HepG2 (cell line): ENCODE measurements at regions not wholly inside any gene's neighbourhood (a gene's known extent, or its start where the extent isn't known, plus 50 kb on each side); places are given as distances from the start of the nearest gene placed in this dataset.

Source experiments
- ATAC-seq: fragments of 200-7000 bp; cut with Tn5 transposase; 3 replicates; pipeline ENCODE4 v1.9.1; 2020; ENCODE audit warnings: mild to moderate bottlenecking, moderate library complexity
- BruUV-seq: library from RNA; stranded (reverse); fragments of 400-500 nt; replicated peaks from 2 replicates; lab custom pipeline; 2021; lab: Mats Ljungman, UMichigan
- CTCF ChIA-PET: fragments of 300-600 bp; formaldehyde crosslinking; extraction: SDS; loops from one replicate; lab custom pipeline; 2021; ENCODE audit warnings: low total read pairs, inconsistent platforms, low intra/inter-chr PET ratio; lab: Yijun Ruan, JAX
- POLR2A ChIA-PET: fragments of 350-600 bp; sonication (Branson Sonifier 250); formaldehyde crosslinking; loops from one replicate; lab custom pipeline; 2020; ENCODE audit warnings: antibody characterized with exemption, inconsistent platforms; lab: Yijun Ruan, JAX
- DNase-seq: peaks from one replicate; pipeline ENCODE4 v3.0.0-alpha.2; 2015; ENCODE audit warnings: low spot score
- FAIRE-seq: peaks from 3 replicates; lab custom pipeline; 2011; peaks lifted over from hg19 to GRCh38; lab: Jason Lieb, UNC
- H2AFZ ChIP-seq: one replicate; pipeline ENCODE4 v1.6.1; 2011; ENCODE audit warnings: low read length, inconsistent platforms
- H3K27ac ChIP-seq: fragments of 300-600 bp; 3 replicates; pipeline ENCODE4 v1.8.0; 2011; ENCODE audit warnings: mixed run types, mild to moderate bottlenecking, mixed read lengths, low read length, inconsistent platforms; ENCODE audit not compliant: insufficient read depth; ENCODE audit errors: extremely low read length
- H3K27me3 ChIP-seq, 2 experiments: fragments of 200-600 bp in 1 of 2; 2 replicates in 1 of 2; 3 replicates in 1 of 2; pipeline versions ENCODE4 v1.6.0 to v1.8.0; 2011; ENCODE audit warnings: low read length in 2 of 2, mild to moderate bottlenecking in 2 of 2, moderate library complexity in 2 of 2, inconsistent platforms in 1 of 2; ENCODE audit not compliant: insufficient read depth in 2 of 2, control insufficient read depth in 1 of 2
- H3K36me3 ChIP-seq, 2 experiments: fragments of 200-600 bp in 1 of 2; replicated peaks in 1 of 2; 2 replicates in 1 of 2; 3 replicates in 1 of 2; pipeline versions ENCODE4 v1.5.1 to v1.8.0; 2011; ENCODE audit warnings: low read length in 2 of 2, inconsistent platforms in 1 of 2; ENCODE audit not compliant: insufficient read depth in 2 of 2, control insufficient read depth in 1 of 2
- H3K4me1 ChIP-seq: 2 replicates; pipeline ENCODE4 v1.5.1; 2012; ENCODE audit warnings: low read length, inconsistent platforms; ENCODE audit not compliant: insufficient read depth
- H3K4me2 ChIP-seq: 2 replicates; pipeline ENCODE4 v1.6.0; 2011; ENCODE audit warnings: low read depth, low read length, inconsistent platforms
- H3K4me3 ChIP-seq, 3 experiments: fragments of 200-600 bp in 1 of 3; sonication (generic), shearing (Covaris generic) in 1 of 3; replicated peaks in 1 of 3; 2 replicates each; pipeline ENCODE4 v1.5.1; 2011 to 2016; ENCODE audit warnings: low read length in 3 of 3, inconsistent platforms in 2 of 3, low read depth in 2 of 3, mild to moderate bottlenecking in 2 of 3, control low read depth in 1 of 3, mixed read lengths in 1 of 3; ENCODE audit not compliant: insufficient read depth in 1 of 3
- H3K79me2 ChIP-seq: one replicate; pipeline ENCODE4 v1.6.1; 2011; ENCODE audit warnings: low read length, inconsistent platforms; ENCODE audit not compliant: insufficient read depth
- H3K9ac ChIP-seq: 2 replicates; pipeline ENCODE4 v1.6.0; 2011; ENCODE audit warnings: mild to moderate bottlenecking, low read depth, low read length, inconsistent platforms; ENCODE audit not compliant: insufficient read depth
- H3K9me3 ChIP-seq: 2 replicates; pipeline ENCODE4 v1.5.1; 2012; ENCODE audit warnings: mild to moderate bottlenecking, low read length
- H4K20me1 ChIP-seq: 2 replicates; pipeline ENCODE4 v1.6.0; 2011; ENCODE audit warnings: inconsistent platforms, mild to moderate bottlenecking, low read length, moderate library complexity; ENCODE audit not compliant: insufficient read depth
- CHD2 ChIP-seq: IDR thresholded peaks from 2 replicates; pipeline ENCODE4 v1.6.1; 2011; ENCODE audit warnings: low read depth, low read length, improper control_type of control experiment
- NFIC ChIP-seq: IDR thresholded peaks from 2 replicates; pipeline ENCODE4 v1.6.1; 2012; ENCODE audit warnings: mild to moderate bottlenecking, low read length, inconsistent platforms
- PPARG ChIP-seq: conservative IDR thresholded peaks from 2 replicates; pipeline ENCODE4 v1.6.1; 2016; ENCODE audit warnings: missing biosample characterization, missing genetic modification reagents
- ZNF3 ChIP-seq: IDR thresholded peaks from 2 replicates; pipeline ENCODE4 v1.7.0; 2017; ENCODE audit warnings: inconsistent platforms
- ZNF543 ChIP-seq: sonication (generic); formaldehyde crosslinking; IDR thresholded peaks from 2 replicates; pipeline ENCODE4 v1.4.0; 2020; ENCODE audit warnings: mild to moderate bottlenecking, missing genetic modification reagents
- WGBS: methylation state at CpG from one replicate; pipeline ENCODE4 v1.1.6; 2017; ENCODE audit warnings: low lambda C conversion rate; 5-methylcytosine and 5-hydroxymethylcytosine counted together
- in situ Hi-C: cut with HindIII; loops from 2 replicates; pipeline ENCODE4 v1.10.0; 2017; ENCODE audit warnings: low pct_unique_long_range_greater_than_20kb; ENCODE audit not compliant: extremely low pct_ligation_motif_present
- intact Hi-C: fragments of 100-400 bp; cut with micrococcal nuclease; formaldehyde crosslinking; loops from one replicate; pipeline ENCODE4 v1.10.0; 2022; ENCODE audit not compliant: unreplicated experiment
- TF ChIP-seq, protein P1 (sequence below): sonication (generic); formaldehyde crosslinking; IDR thresholded peaks from 2 replicates; pipeline ENCODE4 v1.4.0; 2020; ENCODE audit warnings: missing genetic modification reagents, mild to moderate bottlenecking, borderline replicate concordance
- TF ChIP-seq, protein P2 (sequence below): sonication (generic); formaldehyde crosslinking; IDR thresholded peaks from 2 replicates; pipeline ENCODE4 v1.4.0; 2020; ENCODE audit warnings: missing genetic modification reagents, borderline replicate concordance

DNA sequence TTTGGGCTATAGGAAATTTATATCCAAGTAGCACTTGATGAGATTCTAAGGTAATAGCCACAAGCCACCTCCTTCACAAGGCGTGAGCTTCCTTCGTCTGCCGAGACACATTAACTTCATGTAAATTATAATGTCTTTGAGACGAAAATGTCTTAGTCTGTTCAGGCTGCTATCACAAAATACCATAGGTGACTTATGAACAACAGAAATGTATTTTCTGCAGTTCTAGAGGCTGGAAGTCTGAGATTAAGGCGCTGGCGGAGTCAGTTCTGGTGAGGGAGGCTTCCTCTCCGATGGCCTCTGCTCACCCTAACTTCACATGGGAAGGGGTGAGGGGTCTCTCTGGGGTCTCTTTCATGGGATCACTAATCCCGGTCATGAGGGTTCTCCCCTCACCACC is 133.0 kb downstream of the ETS2 start:
- ChIA-PET POLR2A (no interaction called here), CTCF (no interaction called here)
- no peaks in the 10 kb centered on the region for H3K79me2 ChIP-seq
- no peak for ATAC-seq
- H3K4me3 ChIP-seq = no peak overlapping the region
- BruUV-seq = no TSS peak
- no peak for DNase-seq
- no peaks in the 10 kb centered on the region for H3K4me1 ChIP-seq
- TF ChIP-seq PPARG (CRISPR knock-in tag) (no peak), NFIC (no peak), ZNF3 (CRISPR knock-in tag) (no peak), CHD2 (no peak), ZNF543 (CRISPR knock-in tag) (no peak)
- TF ChIP-seq, protein P1, sequence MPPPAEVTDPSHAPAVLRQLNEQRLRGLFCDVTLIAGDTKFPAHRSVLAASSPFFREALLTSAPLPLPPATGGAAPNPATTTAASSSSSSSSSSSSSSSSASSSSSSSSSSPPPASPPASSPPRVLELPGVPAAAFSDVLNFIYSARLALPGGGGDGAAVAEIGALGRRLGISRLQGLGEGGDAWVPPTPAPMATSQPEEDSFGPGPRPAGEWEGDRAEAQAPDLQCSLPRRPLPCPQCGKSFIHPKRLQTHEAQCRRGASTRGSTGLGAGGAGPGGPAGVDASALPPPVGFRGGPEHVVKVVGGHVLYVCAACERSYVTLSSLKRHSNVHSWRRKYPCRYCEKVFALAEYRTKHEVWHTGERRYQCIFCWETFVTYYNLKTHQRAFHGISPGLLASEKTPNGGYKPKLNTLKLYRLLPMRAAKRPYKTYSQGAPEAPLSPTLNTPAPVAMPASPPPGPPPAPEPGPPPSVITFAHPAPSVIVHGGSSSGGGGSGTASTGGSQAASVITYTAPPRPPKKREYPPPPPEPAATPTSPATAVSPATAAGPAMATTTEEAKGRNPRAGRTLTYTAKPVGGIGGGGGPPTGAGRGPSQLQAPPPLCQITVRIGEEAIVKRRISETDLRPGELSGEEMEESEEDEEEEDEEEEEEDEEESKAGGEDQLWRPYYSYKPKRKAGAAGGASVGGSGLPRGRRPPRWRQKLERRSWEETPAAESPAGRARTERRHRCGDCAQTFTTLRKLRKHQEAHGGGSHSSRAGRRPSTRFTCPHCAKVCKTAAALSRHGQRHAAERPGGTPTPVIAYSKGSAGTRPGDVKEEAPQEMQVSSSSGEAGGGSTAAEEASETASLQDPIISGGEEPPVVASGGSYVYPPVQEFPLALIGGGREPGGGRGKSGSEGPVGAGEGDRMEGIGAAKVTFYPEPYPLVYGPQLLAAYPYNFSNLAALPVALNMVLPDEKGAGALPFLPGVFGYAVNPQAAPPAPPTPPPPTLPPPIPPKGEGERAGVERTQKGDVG (CRISPR knock-in tag) = no peak
- TF ChIP-seq, protein P2, sequence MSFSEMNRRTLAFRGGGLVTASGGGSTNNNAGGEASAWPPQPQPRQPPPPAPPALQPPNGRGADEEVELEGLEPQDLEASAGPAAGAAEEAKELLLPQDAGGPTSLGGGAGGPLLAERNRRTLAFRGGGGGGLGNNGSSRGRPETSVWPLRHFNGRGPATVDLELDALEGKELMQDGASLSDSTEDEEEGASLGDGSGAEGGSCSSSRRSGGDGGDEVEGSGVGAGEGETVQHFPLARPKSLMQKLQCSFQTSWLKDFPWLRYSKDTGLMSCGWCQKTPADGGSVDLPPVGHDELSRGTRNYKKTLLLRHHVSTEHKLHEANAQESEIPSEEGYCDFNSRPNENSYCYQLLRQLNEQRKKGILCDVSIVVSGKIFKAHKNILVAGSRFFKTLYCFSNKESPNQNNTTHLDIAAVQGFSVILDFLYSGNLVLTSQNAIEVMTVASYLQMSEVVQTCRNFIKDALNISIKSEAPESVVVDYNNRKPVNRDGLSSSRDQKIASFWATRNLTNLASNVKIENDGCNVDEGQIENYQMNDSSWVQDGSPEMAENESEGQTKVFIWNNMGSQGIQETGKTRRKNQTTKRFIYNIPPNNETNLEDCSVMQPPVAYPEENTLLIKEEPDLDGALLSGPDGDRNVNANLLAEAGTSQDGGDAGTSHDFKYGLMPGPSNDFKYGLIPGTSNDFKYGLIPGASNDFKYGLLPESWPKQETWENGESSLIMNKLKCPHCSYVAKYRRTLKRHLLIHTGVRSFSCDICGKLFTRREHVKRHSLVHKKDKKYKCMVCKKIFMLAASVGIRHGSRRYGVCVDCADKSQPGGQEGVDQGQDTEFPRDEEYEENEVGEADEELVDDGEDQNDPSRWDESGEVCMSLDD (CRISPR knock-in tag) = no peak
- no peak for FAIRE-seq
- H2AFZ ChIP-seq = no peak overlapping the region
- H3K4me2 ChIP-seq = no peak overlapping the region
- H4K20me1 ChIP-seq = no peaks in the 10 kb centered on the region
- H3K27me3 ChIP-seq = no peaks in the 10 kb centered on the region
- no peak overlapping the region for H3K9ac ChIP-seq
- H3K27ac ChIP-seq = no peak overlapping the region
- WGBS = 82% methylated on average over 8 of the region's 8 CpGs
- intact Hi-C loops = no loop called here
- H3K9me3 ChIP-seq = no peaks in the 10 kb centered on the region
- in situ Hi-C loops = no loop called here
- no peaks in the 10 kb centered on the region for H3K36me3 ChIP-seq
